ENCODE measurements at regions not wholly inside any gene's neighbourhood (a gene's known extent, or its start where the extent isn't known, plus 50 kb on each side); places are given as distances from the start of the nearest gene placed in this dataset.

- CTCF ChIA-PET = interaction anchor here (1.3 kb wide), 1 partner anchor 79 kb away, joined by 3 read pairs; no protein-coding TSS in a partner anchor
- H3K9me3 Mint-ChIP-seq (ENCODE audit: low read depth, unreplicated experiment) = no peaks in the 10 kb centered on the region
- BruUV-seq (replicated peaks) = no TSS peak
These were observed 139.8 kb downstream of the LY86 start for GRCh38 chr6:6728169-6728941.

GRCh38 chr6:6729971-6730370 is 141.5 kb downstream of the LY86 start:
- Mint-ChIP-seq H3K4me3 (ENCODE audit: low read depth, unreplicated experiment) (no peak overlapping the region), H3K4me1 (ENCODE audit: low read depth, unreplicated experiment) (peaks cover 16% of the 10 kb centered on the region), H3K9me3 (ENCODE audit: low read depth, unreplicated experiment) (no peaks in the 10 kb centered on the region), H3K27me3 (ENCODE audit: unreplicated experiment) (no peaks in the 10 kb centered on the region), H3K36me3 (ENCODE audit: insufficient read depth, unreplicated experiment) (peaks cover 5% of the 10 kb centered on the region), H3K27ac (ENCODE audit: unreplicated experiment) (no peak overlapping the region)
- intact Hi-C loops (cut with micrococcal nuclease; ENCODE audit: unreplicated experiment) = no loop called here
- TF ChIP-seq, protein P1, sequence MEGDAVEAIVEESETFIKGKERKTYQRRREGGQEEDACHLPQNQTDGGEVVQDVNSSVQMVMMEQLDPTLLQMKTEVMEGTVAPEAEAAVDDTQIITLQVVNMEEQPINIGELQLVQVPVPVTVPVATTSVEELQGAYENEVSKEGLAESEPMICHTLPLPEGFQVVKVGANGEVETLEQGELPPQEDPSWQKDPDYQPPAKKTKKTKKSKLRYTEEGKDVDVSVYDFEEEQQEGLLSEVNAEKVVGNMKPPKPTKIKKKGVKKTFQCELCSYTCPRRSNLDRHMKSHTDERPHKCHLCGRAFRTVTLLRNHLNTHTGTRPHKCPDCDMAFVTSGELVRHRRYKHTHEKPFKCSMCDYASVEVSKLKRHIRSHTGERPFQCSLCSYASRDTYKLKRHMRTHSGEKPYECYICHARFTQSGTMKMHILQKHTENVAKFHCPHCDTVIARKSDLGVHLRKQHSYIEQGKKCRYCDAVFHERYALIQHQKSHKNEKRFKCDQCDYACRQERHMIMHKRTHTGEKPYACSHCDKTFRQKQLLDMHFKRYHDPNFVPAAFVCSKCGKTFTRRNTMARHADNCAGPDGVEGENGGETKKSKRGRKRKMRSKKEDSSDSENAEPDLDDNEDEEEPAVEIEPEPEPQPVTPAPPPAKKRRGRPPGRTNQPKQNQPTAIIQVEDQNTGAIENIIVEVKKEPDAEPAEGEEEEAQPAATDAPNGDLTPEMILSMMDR (IDR thresholded peaks at IDR 0.05; ENCODE audit: unreplicated experiment) = no peak
- BruUV-seq (replicated peaks) = no TSS peak
- CTCF ChIA-PET = no interaction called here
- no peak for DNase-seq

More at GRCh38 chr6:6728169-6728941, 139.8 kb downstream of the LY86 start:
- Mint-ChIP-seq H3K36me3 (ENCODE audit: insufficient read depth, unreplicated experiment) (peaks cover 11% of the 10 kb centered on the region), H3K27me3 (ENCODE audit: unreplicated experiment) (no peaks in the 10 kb centered on the region), H3K27ac (ENCODE audit: unreplicated experiment) (no peak overlapping the region), H3K4me3 (ENCODE audit: low read depth, unreplicated experiment) (no peak overlapping the region), H3K4me1 (ENCODE audit: low read depth, unreplicated experiment) (peaks cover 18% of the 10 kb centered on the region)
- DNase-seq = no peak
- TF ChIP-seq, protein P1 (IDR thresholded peaks at IDR 0.05; ENCODE audit: unreplicated experiment) = no peak
- intact Hi-C loops (cut with micrococcal nuclease; ENCODE audit: unreplicated experiment) = no loop called here

GRCh38 chr6:6730831-6731230 is 142.3 kb downstream of the LY86 start:
- Mint-ChIP-seq H3K4me1 (ENCODE audit: low read depth, unreplicated experiment) (peaks cover 13% of the 10 kb centered on the region), H3K9me3 (ENCODE audit: low read depth, unreplicated experiment) (no peaks in the 10 kb centered on the region), H3K27ac (ENCODE audit: unreplicated experiment) (no peak overlapping the region), H3K36me3 (ENCODE audit: insufficient read depth, unreplicated experiment) (peaks cover 2% of the 10 kb centered on the region), H3K4me3 (ENCODE audit: low read depth, unreplicated experiment) (no peak overlapping the region), H3K27me3 (ENCODE audit: unreplicated experiment) (no peaks in the 10 kb centered on the region)
- intact Hi-C loops (cut with micrococcal nuclease; ENCODE audit: unreplicated experiment) = no loop called here
- BruUV-seq (replicated peaks) = no TSS peak
- CTCF ChIA-PET = interaction anchor here (0.6 kb wide), 1 partner anchor 187 kb away, joined by 8 read pairs; no protein-coding TSS in a partner anchor
- TF ChIP-seq, protein P1 (IDR thresholded peaks at IDR 0.05; ENCODE audit: unreplicated experiment) = no peak
- DNase-seq = no peak

DNA sequence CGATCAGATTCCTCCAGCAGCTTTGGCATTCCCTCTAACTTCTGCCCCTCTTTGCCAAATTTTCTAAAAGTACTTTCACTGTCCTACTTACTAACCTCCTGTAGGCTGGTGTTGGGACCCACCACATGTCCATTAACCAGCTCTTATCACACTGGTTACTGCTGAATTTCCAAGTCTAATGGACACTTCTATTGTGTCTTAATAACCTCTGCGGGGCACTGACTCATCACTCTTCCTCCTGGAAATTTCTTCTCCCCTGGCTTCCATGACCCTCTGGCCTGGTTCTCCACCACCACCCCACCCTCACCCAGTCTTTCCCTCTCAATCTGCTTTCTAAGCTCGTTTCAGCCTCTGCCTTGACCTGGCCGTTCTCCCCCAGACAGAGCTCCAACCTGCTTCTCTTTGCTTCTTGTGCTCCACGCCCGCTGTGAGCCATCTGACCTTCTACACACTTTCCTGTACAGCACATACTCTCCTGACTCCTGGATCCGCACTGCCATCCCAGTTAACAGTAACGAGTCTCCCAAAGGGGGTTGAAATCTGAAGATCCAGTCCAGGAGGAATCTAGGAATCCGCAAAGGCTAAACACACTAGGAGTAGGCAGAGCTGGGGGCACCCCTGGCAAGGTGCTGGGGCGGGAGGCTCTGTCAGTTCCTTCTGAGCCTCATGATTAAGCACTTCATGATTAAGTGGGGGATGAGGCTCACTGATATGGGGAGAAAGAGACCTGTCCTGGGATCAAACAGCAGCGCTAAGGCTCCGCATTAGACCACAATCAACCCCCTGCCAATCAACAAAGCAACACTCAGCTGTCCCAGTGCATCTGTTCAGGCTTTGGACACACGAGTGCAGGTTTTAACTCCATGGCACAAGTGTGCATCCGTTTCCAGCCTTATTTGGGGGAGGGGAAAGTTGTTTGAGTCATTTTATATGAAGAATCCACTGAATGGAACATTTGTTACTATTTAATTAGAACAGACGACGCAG is 146.3 kb downstream of the LY86 start:
- no peak overlapping the region for H3K4me3 Mint-ChIP-seq (ENCODE audit: low read depth, unreplicated experiment)
- H3K9me3 Mint-ChIP-seq (ENCODE audit: low read depth, unreplicated experiment) = no peaks in the 10 kb centered on the region
- no peak for DNase-seq
- intact Hi-C loops (cut with micrococcal nuclease; ENCODE audit: unreplicated experiment) = no loop called here
- CTCF ChIA-PET = no interaction called here
- peaks cover 9% of the 10 kb centered on the region for H3K4me1 Mint-ChIP-seq (ENCODE audit: low read depth, unreplicated experiment)
- TF ChIP-seq, protein P1 (IDR thresholded peaks at IDR 0.05; ENCODE audit: unreplicated experiment) = no peak
- peaks cover 12% of the 10 kb centered on the region for H3K27me3 Mint-ChIP-seq (ENCODE audit: unreplicated experiment)
- no TSS peak for BruUV-seq (replicated peaks)
- peak overlapping the region; percentile 26 for H3K27ac Mint-ChIP-seq (ENCODE audit: unreplicated experiment)
- H3K36me3 Mint-ChIP-seq (ENCODE audit: insufficient read depth, unreplicated experiment) = no peaks in the 10 kb centered on the region

Measured in Calu3 (cell line).